Peyer's patch (tissue), 4 donors: ENCODE measurements at regions not wholly inside any gene's neighbourhood (a gene's known extent, or its start where the extent isn't known, plus 50 kb on each side); places are given as distances from the start of the nearest gene placed in this dataset.

Source experiments
- CTCF ChIP-seq, 6 experiments: fragments of 450-650 bp in 4 of 6; fragments of 200-600 bp in 2 of 6; sonication (generic) in 1 of 6; IDR thresholded peaks; one replicate each; pipeline ENCODE4 v1.5.1; 2017 to 2019; ENCODE audit warnings: antibody characterized with exemption in 6 of 6, mild to moderate bottlenecking in 3 of 6, moderate library complexity in 1 of 6
- POLR2A ChIP-seq, 2 donors: fragments of 450-650 bp; IDR thresholded peaks; one replicate each; pipeline ENCODE4 v1.5.1; 2017; ENCODE audit warnings: antibody characterized with exemption in 2 of 2, mild to moderate bottlenecking in 2 of 2, moderate library complexity in 2 of 2

GRCh38 chr4:104967034-104967401, 179.7 kb upstream of the TET2 start:
- TF ChIP-seq CTCF (IDR thresholded peaks at IDR 0.05): no peak
- no peak for TF ChIP-seq POLR2A (IDR thresholded peaks at IDR 0.05)
